ENCODE measurements at regions not wholly inside any gene's neighbourhood (a gene's known extent, or its start where the extent isn't known, plus 50 kb on each side); places are given as distances from the start of the nearest gene placed in this dataset.

GRCh38 chr14:59075506-59075905 lies 113.0 kb upstream of the DAAM1 start:
- Histone ChIP-seq H3K36me3 (no peaks in the 10 kb centered on the region), H3K27me3 (no peaks in the 10 kb centered on the region), H3K27ac (no peak overlapping the region), H3K9me3 (replicated peaks in 1 of 11) (no peaks in the 10 kb centered on the region), H4K20me1 (no peaks in the 10 kb centered on the region), H3K9ac (no peak overlapping the region), H3K4me3 (no peak overlapping the region), H3K4me2 (no peak overlapping the region), H3K4me1 (no peaks in the 10 kb centered on the region)
- TF ChIP-seq Cebpa-rat (IDR thresholded peaks at IDR 0.05): no peak

GRCh38 chr14:59081720-59082119 lies 106.7 kb upstream of the DAAM1 start:
- no peak overlapping the region for H3K27ac ChIP-seq
- H3K4me1 ChIP-seq: no peaks in the 10 kb centered on the region
- H3K9ac ChIP-seq: no peak overlapping the region
- H3K4me2 ChIP-seq: no peak overlapping the region
- H4K20me1 ChIP-seq: no peaks in the 10 kb centered on the region
- H3K9me3 ChIP-seq (replicated peaks in 1 of 11): no peaks in the 10 kb centered on the region
- H3K36me3 ChIP-seq: no peaks in the 10 kb centered on the region
- no peak overlapping the region for H3K4me3 ChIP-seq
- TF ChIP-seq Cebpa-rat (IDR thresholded peaks at IDR 0.05): no peak
- H3K27me3 ChIP-seq: no peaks in the 10 kb centered on the region

- Histone ChIP-seq H3K27ac (no peak overlapping the region), H3K4me3 (no peak overlapping the region), H3K27me3 (no peaks in the 10 kb centered on the region), H3K9me3 (replicated peaks in 1 of 11) (no peaks in the 10 kb centered on the region), H3K4me1 (no peaks in the 10 kb centered on the region), H3K36me3 (no peaks in the 10 kb centered on the region), H3K4me2 (no peak overlapping the region), H4K20me1 (no peaks in the 10 kb centered on the region), H3K9ac (no peak overlapping the region)
- no peak for TF ChIP-seq Cebpa-rat (IDR thresholded peaks at IDR 0.05)
Observed at GRCh38 chr14:59085207-59085739, 103.2 kb upstream of the DAAM1 start.

DNA sequence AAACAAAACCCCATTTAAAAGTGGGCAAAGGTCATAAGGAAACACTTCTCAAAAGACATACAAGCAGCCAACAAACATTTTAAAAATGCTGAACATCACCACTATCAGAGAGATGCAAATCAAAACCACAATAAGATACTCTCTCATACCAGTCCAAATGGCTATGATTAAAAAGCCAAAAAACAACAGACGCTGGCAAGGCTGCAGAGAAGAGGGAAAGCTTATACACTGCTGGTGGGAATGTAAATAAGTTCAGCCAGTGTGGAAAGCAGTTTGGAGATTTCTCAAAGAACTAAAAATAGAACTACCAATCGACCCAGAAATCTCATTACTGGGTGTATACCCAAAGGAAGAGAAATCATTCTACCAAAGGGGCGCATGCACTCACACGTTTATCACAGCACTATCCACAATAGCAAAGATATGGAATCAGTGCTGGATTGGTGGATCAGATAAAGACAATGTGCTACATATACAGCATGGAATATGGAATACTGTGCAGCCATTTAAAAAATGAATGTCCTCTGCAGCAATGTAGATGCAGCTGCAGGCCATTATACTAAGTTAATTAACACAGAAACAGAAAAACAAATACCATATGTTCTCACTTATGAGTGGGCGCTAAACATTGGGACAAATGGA lies 102.1 kb upstream of the DAAM1 start:
- Histone ChIP-seq H3K27ac (no peak overlapping the region), H3K4me3 (no peak overlapping the region), H4K20me1 (no peaks in the 10 kb centered on the region), H3K36me3 (no peaks in the 10 kb centered on the region), H3K4me2 (no peak overlapping the region), H3K9me3 (replicated peaks in 1 of 11) (no peaks in the 10 kb centered on the region), H3K27me3 (no peaks in the 10 kb centered on the region), H3K4me1 (no peaks in the 10 kb centered on the region), H3K9ac (no peak overlapping the region)
- no peak for TF ChIP-seq Cebpa-rat (IDR thresholded peaks at IDR 0.05)

GRCh38 chr14:59087240-59087639 lies 101.2 kb upstream of the DAAM1 start:
- no peak overlapping the region for H3K27ac ChIP-seq
- no peak overlapping the region for H3K4me3 ChIP-seq
- no peaks in the 10 kb centered on the region for H4K20me1 ChIP-seq
- no peaks in the 10 kb centered on the region for H3K9me3 ChIP-seq (replicated peaks in 1 of 11)
- no peak overlapping the region for H3K9ac ChIP-seq
- H3K36me3 ChIP-seq: no peaks in the 10 kb centered on the region
- H3K4me2 ChIP-seq: no peak overlapping the region
- no peak for TF ChIP-seq Cebpa-rat (IDR thresholded peaks at IDR 0.05)
- no peaks in the 10 kb centered on the region for H3K4me1 ChIP-seq
- no peaks in the 10 kb centered on the region for H3K27me3 ChIP-seq

GRCh38 chr14:59087711-59088110 lies 100.8 kb upstream of the DAAM1 start:
- no peak overlapping the region for H3K27ac ChIP-seq
- no peaks in the 10 kb centered on the region for H3K4me1 ChIP-seq
- H3K4me2 ChIP-seq: no peak overlapping the region
- H3K4me3 ChIP-seq: no peak overlapping the region
- H4K20me1 ChIP-seq: no peaks in the 10 kb centered on the region
- TF ChIP-seq Cebpa-rat (IDR thresholded peaks at IDR 0.05): no peak
- H3K27me3 ChIP-seq: no peaks in the 10 kb centered on the region
- no peak overlapping the region for H3K9ac ChIP-seq
- H3K9me3 ChIP-seq (replicated peaks in 1 of 11): no peaks in the 10 kb centered on the region
- no peaks in the 10 kb centered on the region for H3K36me3 ChIP-seq

- no peak overlapping the region for H3K4me3 ChIP-seq
- H3K36me3 ChIP-seq: no peaks in the 10 kb centered on the region
- H3K4me2 ChIP-seq: no peak overlapping the region
- no peaks in the 10 kb centered on the region for H3K27me3 ChIP-seq
- peaks cover 0 to 7% (median 0%) of the 10 kb centered on the region in 10 experiments; a peak in 1 of 20 replicates for H3K4me1 ChIP-seq
- no peak overlapping the region for H3K27ac ChIP-seq
- H3K9me3 ChIP-seq (replicated peaks in 1 of 11): no peaks in the 10 kb centered on the region
- no peak overlapping the region for H3K9ac ChIP-seq
- TF ChIP-seq Cebpa-rat (IDR thresholded peaks at IDR 0.05): no peak
- no peaks in the 10 kb centered on the region for H4K20me1 ChIP-seq
Observed at GRCh38 chr14:59090572-59090971, 97.9 kb upstream of the DAAM1 start.

DNA sequence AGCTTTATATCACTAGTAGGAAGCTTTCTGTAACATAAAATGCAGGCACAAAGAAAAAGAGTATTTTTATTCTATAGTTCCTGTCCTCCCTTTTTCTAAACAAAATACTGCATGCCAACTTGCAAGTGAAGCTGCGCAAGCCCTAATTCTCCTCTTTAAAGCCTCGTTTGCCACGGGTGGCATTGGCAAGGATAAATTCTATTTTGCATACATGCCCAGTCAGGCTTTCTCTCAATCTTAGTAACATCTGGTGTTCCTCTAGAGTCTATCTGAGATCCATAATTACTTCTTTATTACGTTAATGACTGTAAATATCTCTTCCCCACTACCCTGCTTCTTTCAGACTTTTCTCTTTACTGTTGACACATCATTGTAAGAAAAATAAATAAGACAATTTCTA lies 97.1 kb upstream of the DAAM1 start:
- Histone ChIP-seq H3K4me1 (peaks cover 0 to 7% (median 0%) of the 10 kb centered on the region in 10 experiments; a peak in 1 of 20 replicates), H3K4me2 (no peak overlapping the region), H3K9me3 (replicated peaks in 1 of 11) (no peaks in the 10 kb centered on the region), H3K27me3 (no peaks in the 10 kb centered on the region), H3K27ac (no peak overlapping the region), H3K4me3 (no peak overlapping the region), H3K9ac (no peak overlapping the region), H3K36me3 (no peaks in the 10 kb centered on the region), H4K20me1 (no peaks in the 10 kb centered on the region)
- no peak for TF ChIP-seq Cebpa-rat (IDR thresholded peaks at IDR 0.05)

DNA sequence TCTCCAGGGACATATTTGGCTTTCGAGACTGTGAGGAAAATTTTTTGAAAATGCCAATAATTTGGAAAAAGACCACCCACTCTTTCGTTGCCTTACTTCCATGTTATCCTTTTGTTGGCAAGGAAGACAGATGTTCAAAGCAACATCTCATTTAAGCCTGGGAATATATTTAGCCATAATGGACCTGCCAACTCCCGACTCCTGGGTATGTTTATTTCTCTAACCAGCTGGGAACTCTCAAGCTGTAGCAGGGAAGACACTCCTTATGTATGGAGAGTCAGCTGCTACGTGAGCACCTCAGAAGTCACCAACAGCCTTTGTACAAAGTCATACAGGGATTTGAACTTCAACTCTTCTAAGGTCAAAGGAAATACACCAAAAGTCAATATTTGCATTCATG lies 96.5 kb upstream of the DAAM1 start:
- no peaks in the 10 kb centered on the region for H3K9me3 ChIP-seq (replicated peaks in 1 of 11)
- no peak for TF ChIP-seq Cebpa-rat (IDR thresholded peaks at IDR 0.05)

GRCh38 chr14:59093902-59094301 lies 94.6 kb upstream of the DAAM1 start:
- Histone ChIP-seq H3K4me2 (0 out of 22 replicates have a peak overlapping the region, but pooled peaks of 1 of the 11 experiments have one; percentile 15), H3K27me3 (no peaks in the 10 kb centered on the region), H3K4me3 (no peak overlapping the region), H3K27ac (no peak overlapping the region), H4K20me1 (no peaks in the 10 kb centered on the region), H3K4me1 (peaks cover 0 to 7% (median 0%) of the 10 kb centered on the region in 10 experiments; a peak in 1 of 20 replicates), H3K36me3 (no peaks in the 10 kb centered on the region), H3K9ac (no peak overlapping the region), H3K9me3 (replicated peaks in 1 of 11) (no peaks in the 10 kb centered on the region)
- no peak for TF ChIP-seq Cebpa-rat (IDR thresholded peaks at IDR 0.05)

More for the DNA sequence above, 96.5 kb upstream of the DAAM1 start:
- Histone ChIP-seq H3K27ac (no peak overlapping the region), H3K4me2 (no peak overlapping the region), H3K27me3 (no peaks in the 10 kb centered on the region), H3K4me1 (peaks cover 0 to 7% (median 0%) of the 10 kb centered on the region in 10 experiments; a peak in 1 of 20 replicates), H3K36me3 (no peaks in the 10 kb centered on the region), H3K9ac (no peak overlapping the region), H3K4me3 (no peak overlapping the region), H4K20me1 (no peaks in the 10 kb centered on the region)
